ENCODE measurements at regions not wholly inside any gene's neighbourhood (a gene's known extent, or its start where the extent isn't known, plus 50 kb on each side); places are given as distances from the start of the nearest gene placed in this dataset.

DNA sequence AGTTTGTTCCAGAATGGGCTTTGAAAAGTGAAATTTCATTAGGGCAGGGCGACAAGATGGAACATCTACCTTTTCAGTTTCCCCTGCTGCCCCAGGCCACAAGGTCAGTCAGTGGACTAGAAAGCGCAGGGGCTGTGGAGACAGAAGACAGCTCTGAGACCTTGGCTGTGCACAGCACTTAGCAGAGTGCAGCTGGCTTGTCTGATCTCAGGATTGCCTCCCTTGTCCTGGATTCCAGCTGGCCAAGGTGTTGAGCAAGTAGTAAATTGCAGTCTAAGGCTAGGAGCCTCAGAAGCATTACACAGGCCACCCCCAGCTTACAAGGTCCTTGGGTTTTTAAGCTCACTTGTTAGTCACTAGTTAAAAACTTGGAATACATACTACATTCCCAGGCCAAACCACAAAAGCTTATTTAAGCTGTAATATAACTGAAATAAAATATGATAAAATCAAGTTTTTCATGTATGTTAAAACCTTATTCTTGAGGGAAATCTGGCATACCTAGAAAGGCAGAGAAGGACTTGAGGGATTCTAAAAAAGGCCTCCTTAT lies 67.3 kb upstream of the NPY start:
- no peak for DNase-seq

DNA sequence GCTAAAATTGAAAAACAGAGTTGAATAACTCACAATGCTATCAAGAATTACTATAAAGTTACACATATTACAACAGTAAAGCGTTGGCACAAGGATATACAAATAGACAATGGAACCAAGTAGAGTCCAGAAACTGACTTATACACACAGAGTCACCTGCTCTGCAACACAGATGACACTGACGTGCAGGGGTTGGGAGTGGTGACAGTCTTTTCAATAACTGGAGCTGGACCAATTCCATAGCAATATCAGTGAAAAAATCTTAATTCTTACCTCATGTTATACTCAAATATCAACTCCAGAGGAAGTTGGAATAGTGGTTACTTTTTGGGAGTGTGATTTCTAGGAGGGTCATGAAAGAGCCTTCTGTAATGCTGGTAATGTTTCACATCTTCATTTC lies 62.5 kb upstream of the NPY start:
- DNase-seq = no peak

DNA sequence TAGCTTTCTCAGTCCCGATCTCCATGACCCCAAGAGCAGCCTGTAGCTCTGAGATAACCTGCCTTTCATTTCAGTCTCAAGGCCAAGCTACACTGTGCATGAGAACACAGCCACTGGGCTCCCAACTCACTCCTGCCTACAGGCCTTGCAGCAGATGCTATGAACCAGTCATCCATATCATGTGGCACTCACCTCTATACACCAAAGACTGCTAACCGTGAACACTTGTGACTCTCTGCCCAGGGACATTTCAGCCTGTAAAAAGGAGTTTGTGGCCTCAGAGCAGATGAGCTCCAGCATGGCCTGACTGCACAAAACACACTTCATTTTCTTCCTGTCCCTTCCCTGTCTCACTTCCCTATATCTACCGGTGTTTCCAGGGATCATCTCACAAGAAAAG lies 56.9 kb upstream of the NPY start:
- no peak for DNase-seq

DNA sequence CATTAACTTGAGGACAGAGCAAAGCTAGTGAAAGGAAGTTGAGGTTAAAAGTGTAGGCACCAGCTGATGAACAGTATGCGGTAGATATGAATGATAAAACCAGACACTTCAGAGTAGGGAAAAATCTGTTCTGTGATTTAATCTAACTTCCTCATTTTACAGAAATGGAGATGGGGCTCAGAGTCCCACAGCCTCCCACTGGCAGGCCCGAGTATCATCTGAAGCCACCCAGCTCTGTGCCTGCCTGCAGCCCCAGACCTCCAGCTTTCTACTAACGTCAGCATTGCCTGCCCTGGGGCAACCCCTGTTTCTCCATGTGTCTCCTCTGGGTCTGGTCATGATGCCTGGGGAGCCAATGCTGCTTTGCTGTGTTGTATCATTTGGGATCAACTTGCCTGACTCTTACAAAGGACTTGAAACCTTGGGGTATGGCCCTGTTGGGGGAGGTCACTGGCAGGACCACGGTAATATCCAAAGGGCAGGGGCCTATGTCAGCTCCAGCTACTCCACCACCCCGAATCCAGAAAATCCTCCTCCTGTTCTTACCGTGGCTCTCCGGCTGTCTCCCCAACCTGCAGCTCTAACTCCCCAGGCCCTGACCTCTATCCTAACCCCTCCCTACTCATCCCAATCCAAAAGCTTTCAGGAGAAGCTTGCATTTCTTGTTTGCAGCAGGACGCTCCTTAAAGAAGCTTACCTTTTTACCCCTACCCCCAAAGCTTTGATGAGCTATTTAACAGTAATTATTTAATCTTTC lies 56.2 kb upstream of the NPY start:
- no peak for DNase-seq

DNA sequence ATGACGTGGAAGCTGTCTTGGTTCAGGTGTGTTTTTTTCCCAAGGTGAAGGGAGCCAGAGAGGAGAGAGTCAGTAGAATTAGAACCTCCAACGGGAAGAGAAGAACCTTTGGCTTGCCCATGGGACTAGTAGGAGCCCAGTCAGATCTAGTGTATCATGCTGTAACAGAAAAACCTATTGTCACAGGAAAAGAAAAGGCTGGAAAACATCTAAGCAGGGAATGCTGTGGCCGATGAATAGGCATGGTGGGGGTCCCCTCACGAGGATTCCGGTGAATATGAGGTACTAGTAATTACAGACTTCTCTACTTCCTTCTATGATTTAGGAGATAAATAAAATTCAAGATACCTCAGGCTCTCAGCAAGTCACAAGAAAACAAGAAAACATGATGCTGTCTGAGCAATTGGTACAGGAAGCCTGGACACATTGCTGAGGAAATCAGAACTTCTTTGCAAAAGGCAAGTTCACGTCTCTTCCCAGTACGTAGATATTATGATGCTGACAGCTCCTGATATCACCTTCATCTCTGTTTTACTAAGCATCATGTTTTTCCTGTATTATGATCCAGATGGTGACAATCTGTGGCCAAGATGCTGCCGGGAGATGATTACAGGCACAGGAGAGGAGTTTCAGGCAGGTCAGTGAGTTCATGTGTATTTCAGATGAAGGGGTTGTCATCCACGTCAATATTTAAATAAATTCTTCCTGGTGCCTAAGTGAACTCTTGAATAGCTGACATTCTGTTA lies 54.3 kb upstream of the NPY start:
- DNase-seq = no peak

DNA sequence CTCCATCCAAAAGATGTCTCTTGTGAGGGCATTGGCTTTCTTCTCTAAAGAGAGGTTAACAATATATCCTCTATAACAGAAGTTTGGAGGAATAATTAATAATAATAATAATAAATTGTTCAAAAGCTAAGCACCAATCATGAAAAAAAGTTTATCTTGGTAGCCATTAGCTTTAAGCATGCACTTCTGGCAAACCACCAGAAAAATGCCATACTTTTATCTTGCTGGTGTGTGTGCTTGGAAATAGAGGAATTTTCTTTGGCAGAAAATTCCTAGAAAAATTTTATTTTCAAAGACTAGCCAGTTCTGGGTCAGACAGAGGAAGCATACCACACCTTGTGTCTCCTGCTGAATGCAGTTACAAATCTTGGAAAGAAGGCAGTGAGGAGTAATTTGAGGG lies 52.5 kb upstream of the NPY start:
- no peak for DNase-seq

DNA sequence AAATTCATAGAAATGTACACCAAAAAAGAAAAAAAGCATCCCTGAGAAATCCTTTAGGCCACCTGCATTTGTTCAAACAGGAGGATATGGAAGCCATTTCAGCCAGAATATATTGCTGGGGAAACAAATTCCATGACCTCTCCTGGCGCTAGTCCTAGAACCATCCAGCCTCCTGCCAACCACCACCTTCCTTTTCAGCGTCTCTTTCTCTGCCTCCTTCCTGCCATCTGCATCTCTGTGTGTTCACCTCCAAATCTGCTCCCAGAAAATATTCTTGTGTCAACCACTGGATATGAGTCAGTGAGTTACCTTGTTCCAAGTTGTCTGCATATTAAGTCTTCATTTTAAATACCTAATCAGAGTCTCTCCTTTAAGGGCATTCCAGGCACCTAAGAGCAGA lies 50.6 kb upstream of the NPY start:
- DNase-seq = no peak
